ENCODE measurements at regions not wholly inside any gene's neighbourhood (a gene's known extent, or its start where the extent isn't known, plus 50 kb on each side); places are given as distances from the start of the nearest gene placed in this dataset.

DNA sequence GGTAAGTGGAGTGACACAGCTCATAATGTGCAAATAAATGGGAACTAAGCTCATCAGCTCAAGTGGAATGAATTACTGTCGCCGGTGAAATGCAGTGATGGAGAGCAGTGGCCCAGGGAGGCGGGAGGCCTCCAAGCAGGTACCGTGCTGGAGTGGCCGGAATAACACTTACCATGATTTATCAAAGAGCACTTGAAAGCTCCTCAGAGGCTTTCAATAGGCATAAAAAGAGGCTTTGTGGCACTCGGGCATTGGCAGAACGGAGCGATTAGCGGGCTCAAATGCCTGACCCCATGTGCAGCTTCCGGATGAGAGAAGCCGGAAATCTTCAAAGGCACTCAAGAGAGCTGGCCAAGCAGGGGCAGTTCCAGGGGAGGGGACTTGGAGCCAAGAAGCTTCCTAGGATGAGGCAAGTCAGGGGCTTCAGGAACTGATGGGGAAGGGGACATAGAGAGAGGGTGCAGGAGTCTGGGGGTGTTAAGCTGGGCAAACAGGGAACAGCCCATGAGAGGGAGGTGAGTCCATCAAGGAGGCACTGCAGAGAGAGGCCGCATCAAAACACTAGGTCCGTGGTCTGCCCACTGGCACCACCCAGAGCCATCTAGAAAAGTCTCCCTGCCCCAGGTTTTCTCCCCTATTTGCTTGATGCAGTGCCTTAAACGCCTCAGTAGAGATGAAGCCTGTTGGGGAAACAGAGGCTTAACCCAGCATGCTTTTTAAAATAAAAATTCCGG is 144.0 kb upstream of the IRX6 start:
- no peak for DNase-seq

DNA sequence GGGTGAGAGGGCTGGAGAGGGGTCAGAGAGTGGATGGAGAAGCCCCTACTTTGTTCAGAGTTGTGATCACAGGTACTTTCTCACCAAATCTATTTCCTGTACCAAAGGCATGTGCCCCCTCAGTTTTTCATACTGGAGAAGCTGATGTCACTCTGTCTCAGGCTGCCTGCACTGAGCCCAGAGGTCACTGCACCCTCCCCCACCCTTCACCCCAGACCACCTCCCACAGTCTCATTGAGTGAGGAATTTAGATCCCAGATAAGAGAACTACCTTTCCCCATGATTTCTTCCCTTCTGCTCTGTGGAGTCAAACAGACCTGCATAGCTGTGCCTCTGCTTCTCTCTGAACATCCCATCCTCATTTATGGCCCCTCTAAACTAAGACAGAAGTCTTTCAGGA is 140.0 kb upstream of the IRX6 start:
- DNase-seq = no peak

DNA sequence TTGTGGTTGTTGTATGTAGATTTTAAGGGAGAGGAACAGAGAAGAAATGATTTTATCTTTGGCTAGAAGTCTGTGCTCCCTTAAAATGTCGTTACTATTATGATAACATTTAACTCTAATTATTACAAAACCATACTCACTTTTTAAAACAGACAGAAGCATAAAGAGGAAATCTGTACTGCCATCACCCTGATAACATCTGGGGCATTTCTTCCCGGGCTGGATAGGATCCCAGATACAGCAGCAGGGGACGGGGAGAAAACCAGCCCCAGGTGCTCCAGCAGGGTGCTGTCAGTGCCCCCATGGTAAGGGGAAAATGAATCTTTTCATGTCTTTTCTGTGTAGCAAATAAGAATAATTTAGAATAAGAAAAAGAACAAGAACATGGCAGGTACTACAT is 139.4 kb upstream of the IRX6 start:
- DNase-seq = no peak

DNA sequence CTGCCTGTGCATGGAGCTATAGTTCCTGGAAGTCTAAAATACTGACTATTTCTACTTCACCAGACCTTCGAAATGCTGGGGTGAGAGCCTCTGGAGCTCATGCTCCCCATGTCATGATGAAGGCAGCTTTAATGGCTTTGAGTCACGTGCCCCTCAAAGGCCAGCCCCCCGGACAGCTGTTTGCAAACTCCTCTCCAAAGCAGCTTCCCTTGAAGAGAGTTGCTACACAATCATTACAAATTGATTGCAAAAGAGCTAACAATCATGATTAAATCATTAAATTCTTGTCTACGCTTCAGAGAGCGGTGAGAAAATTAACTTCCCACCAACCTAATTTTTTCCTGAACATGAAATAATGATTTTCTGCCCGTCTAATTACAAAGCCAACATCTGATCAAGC is 134.8 kb upstream of the IRX6 start:
- no peak for DNase-seq

DNA sequence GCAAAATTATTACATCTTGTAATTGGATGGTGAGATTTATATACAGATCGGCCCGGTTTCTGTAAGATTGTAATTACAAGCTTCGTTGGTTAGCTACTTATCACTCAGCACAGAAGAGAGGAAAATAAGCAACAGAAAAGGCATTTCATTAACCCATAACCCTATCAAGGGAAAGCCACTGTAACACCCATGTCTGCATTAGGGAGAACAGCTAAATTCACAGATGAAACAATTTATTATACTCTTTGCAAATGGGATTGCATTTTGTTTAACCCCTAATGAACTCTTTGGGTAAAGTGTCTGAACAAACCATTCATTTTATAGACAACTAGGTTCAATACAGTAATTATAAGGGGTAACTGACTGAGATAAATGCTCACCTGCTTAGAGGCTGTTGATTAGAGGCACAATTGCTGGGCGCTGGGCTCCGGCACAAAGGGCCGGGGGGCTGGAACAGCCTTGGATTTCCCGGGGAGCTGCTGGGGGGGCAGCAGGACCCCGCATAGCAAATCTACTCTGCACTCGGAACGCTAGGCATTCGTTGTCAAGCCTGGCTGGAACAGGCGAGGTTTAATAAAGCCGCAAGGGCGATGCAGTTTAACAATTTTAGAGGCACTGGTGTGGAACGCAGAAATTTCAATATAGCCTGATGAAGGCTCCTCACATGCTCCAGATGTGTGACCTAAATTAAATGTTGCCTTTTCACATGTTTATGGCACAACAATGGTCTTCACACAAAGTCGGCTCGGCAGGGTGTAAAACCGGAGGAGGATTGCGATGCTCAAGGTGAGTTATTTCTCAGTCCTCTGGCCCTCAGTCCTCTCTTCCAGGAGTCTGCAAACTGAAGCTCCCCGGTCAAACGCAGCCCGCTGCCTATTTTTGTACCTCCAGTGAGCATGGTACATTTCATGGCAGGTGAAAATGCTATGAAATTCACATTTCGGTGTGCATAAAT is 134.0 kb upstream of the IRX6 start:
- DNase-seq = no peak

DNA sequence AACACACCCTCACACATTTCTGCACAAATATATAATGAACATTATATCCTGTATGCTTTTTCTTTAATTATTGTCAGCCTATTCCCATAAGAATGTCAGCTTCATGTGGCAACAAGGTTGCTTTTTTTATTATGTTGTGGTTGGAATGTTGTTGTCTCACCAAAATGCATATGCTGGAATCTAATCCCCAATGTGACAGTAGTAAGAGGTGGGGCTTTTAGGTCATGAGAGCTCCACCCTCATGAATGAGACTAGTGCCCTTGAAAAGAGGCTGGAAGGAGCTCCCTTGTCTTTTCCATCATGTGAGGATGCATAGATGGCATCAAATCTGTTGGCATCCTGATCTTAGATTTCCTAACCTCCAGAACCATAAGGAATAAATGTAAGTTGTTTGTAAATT is 131.3 kb upstream of the IRX6 start:
- DNase-seq = no peak

DNA sequence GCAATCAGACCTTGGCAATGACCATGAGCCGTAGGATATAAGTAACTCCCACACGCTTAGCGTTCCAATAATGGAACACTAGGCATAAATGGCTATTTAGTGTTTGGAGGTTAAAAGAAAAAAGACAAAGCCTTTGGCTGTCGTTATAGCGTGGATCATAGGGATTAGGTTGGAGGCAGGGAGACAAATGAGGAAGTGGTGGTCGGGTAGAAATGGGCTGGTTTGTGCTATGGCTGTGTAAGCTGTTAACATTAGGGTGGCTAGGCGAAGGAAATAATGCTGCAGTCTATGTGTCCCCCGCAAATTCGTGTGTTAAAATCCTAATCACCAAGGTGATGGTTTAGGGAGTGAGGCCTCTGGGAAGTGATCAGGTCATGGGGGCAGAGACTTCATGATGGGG is 120.4 kb upstream of the IRX6 start:
- no peak for DNase-seq

DNA sequence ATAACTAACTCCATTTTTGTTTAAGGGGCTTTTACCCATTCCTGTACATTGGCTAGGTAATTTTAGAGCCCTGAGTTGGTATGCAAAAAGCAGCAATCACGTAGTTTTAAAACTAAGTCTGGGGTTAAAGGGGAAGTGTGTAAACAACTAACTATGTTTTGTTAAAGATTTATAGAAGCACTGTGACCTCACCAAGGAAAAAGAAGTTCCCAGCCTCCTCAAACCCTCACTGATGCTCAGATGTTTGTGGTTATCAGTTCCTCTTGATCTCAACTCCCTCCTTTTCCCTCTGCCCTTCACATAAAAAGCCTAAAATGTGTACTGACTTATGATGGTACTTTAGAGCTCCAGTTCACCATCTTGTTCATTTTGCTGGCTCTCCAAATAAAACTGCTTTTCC is 119.9 kb upstream of the IRX6 start:
- no peak for DNase-seq

DNA sequence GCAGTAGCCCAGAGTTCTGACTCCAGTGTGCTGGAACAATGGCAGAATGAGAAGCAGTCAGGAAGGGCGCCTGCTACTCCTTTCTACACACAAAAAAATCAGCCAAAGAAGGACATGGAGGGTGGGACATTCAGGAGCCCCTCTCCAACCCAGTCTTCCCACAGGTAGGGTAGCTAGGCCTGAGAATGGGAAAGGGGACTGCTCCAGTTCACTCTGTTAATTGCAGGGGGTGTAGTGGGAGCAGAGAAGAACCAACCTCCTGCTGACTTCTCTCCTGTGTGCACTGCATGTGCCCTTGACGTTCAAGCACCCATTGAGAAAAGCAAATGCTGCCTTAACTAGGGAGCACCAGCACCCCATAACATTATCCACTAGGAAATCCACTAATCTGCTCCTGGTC is 119.1 kb upstream of the IRX6 start:
- no peak for DNase-seq

DNA sequence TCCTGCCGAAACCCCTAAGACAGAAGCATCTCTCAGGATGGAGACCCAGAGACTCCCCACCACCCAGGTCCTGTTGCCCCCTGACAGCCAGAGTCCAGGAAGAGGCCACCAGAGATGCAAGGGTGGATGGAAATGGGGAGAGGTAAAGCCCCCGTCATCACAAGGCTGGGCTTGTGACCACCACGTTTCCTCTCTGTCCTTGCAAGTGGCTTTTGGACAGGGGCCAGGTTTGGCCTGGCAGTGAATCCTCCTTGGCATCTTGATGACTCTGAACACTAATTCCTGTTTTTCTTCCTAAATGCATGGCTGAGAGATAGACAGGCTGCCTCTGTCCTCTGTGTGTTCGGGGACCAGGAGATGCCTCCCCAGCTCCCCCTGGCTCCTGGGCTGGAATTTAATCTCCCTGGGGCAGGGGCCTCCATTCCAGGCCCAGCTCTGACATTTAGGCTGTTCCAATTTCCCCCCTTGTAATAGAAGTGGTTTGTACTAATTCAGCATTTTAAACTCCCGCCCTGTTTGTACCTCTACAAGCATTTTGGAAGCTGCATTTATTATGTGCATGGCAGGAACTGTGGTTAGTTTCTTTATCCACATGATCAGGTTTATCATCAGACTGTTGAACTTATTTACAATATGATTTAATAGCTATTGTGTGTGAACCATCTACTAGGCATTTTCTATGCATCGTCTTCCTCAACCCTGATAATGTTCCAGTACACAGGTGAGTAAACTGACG is 116.1 kb upstream of the IRX6 start:
- no peak for DNase-seq

DNA sequence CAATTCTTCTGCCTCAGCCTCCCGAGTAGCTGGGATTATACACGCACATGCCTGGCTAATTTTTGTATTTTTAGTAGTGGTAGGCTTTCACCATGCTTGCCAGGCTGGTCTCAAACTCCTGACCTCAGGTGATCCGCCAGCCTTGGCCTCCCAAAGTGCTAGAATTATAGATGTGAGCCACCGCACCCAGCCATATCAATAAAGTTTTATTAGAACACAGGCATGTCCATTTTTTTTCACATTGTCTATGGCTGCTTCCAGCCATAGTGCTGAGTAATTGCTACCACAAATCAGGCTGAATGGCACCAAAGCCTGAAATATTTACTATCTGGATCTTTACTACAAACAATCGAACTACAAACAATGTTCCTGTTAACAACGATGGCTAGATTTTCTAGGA is 114.4 kb upstream of the IRX6 start:
- DNase-seq = no peak

DNA sequence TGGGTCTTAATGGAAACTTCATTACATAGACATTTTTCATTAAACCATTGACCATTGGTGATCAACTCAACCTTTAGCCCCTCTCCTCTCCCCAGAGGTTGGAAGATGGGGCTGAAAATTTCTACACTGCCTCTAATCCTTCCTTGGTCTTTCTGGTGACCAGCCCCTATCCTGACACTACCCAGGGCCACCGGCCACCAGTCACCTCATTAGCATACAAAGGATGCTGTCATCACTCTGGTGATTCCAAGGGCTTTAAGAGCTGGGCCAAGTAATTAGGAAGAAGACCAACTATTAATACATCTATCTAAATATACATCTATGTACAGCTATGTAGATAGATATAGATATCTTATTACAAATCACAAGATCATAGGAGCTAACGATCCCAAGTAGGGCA is 111.2 kb upstream of the IRX6 start:
- no peak for DNase-seq

DNA sequence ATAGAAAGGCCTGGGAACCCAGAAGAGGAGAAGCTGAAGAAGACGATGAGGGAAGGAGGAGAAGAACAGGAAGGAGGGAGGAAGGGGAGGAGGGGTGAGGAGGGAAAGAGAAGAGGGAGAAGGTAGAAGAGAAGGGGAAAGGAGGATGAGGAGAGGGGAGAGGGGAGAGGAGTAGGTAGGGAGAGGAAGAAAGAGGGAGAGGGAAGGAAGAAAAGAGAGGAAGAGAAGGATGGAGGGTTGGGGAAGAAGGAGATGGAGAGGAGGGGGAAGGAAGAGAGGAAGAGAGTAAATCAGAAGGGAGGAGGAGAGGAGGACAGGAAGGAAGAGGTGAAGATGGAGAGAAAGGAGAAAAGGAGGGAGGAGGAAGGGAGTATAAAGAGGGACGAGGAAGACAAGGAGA is 109.6 kb upstream of the IRX6 start:
- no peak for DNase-seq

DNA sequence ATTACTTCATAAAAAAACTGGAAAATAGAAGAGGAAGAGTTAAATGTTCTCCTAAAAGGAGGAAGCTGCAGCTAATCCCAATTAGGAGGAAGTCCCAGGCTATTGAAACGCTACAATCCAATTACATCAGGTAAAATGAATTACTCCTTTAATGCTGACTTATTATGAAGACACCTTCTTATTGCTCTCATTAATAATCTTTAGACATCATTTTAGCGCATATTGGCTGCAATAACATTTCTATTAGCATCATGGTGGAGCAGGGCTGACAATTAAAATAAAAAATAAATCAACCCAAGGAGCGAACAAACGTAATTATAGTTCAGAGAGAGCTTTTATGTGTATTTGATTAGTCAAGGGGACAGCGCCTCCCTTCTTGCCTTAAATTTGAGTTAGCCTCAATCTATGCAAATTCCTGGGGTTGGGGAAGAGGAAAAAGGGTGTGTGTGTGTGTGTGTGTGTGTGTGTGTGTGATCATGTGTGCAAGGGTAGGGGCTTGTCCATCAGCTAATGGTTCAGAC is 109.0 kb upstream of the IRX6 start:
- DNase-seq = no peak

DNA sequence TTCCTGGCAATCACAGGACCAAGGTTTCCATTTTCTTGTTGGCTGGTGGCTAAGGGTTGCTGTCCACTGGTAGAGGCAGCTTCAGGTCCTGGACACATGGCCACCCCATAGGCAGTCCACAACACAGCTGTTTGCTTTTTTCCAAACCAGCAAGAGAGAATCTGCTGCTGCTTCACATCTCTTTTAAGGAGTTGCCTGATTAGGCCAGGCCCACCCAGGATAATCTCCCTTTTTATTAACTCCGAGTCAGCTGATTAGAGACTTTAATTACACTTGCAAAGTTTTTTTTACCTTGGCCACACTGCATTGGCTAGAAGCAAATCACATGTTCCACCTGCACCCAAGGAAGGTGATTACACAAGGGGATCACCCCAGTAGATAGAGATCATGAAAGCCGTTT is 106.6 kb upstream of the IRX6 start:
- no peak for DNase-seq

DNA sequence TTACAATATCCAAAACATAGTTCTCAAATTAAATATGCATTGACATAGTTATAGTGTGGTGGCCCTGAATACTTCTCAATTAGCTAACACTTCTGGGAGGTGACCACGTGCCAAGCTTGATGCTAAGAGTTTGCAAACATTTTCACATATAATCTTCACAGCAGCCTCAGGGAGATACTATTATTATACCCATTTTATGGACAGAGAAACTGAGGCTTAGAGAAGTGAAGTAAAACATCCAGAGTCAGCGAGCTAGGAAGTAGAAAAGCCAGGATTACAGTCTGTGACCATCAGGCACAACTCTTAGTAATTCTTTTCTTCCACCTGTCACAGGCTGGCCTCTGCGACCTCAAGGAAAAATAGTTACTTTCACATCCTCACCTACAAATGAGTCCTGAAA is 102.2 kb upstream of the IRX6 start:
- no peak for DNase-seq

DNA sequence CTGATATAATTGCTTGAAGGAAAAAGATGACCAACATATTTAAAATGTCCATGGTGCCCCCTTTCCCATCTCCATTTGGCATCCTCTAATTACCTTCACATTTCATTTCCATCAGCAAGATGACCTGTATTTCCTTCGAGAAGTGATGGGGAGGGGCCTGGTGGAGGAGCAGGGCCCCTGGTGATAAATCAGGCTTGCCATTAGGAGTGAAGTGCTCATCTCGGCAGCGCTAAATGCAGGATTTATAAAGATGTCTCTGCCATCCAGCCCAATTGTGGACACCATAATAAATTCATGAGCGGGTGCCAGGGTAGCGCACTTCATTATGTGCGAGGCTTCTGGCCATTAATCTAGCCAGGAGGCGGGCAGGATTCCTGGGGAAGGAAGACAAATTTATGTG is 101.5 kb upstream of the IRX6 start:
- DNase-seq = no peak

DNA sequence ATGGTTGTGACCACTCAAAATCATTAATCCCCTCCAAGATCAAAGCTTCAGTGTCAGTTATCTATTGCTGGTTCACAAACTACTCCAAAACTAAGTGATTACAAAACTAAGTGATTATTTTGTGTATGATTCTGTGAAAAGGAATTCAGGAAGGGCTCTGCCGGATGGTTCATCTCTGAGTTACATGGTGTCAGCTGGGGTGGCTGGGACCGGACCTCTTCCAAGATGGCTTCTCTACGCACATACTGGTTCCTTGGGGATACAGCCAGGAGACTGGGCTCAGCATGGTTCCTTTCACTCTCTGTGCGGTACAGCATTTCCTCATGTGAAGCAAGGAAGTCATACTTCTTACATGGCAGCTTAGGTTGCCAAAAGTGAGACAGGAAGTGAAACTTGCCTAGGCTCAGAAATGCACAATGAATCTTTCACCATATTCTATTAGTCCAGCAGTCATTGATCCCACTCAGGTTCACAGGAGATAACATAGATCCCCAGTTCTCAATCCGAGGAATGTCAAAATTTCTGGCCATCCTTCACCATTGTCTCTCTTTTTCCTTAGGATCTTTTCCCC is 97.9 kb upstream of the IRX6 start:
- no peak for DNase-seq

DNA sequence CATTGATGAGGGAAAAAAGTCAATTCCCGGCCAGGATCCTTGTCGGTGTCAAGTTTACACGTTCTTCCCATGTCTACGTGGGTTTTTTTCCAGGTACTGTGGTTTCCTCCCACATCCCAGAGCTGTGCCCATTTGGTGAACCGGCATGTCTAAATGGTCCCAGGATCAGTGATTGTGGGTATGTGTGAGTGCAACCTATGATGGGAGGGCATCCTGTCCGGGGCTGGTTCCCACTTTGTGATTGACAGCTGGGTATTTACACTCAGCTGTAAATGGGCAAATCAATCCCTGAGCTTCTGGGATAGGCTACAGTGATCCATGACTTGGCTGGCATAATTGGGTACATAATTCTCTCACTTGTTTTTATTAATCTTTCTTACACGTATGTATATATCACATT is 91.2 kb upstream of the IRX6 start:
- no peak for DNase-seq

DNA sequence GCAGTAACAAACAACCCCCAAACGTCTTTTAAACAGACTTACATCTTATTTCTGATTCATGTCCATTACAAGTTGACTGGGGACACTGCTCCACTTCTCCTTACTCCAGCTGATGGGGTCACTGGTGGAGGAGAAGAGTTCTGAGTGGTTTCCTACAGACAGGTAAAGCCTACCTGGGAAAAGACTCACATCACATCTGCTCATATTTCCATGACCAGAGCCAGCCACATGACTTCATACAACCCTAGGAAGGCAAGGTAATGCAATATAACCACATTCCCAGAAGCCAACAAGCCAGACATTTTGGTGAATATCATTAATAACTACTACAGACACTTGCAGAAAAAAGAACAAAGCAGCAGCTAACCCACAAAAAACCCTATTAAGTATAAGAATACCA is 90.5 kb upstream of the IRX6 start:
- no peak for DNase-seq

DNA sequence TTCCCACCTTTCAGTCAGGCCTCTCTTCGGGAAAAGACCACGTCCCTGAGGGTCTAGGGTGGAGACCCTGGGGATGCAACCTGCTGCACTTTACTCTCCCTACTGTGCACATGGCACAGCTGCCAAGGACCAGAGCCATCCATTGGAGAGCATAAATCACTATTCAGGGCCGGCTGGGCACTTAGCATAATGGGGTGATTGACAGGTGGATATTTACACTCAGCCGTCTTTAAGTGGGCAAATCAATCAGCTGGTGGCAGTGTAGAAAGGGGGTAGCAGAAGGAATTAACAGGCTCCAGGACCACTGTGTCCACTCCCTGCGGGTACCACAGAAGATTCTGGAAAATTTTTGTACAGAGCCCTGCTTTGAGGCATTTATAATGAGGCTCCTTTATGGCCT is 87.3 kb upstream of the IRX6 start:
- DNase-seq = no peak

DNA sequence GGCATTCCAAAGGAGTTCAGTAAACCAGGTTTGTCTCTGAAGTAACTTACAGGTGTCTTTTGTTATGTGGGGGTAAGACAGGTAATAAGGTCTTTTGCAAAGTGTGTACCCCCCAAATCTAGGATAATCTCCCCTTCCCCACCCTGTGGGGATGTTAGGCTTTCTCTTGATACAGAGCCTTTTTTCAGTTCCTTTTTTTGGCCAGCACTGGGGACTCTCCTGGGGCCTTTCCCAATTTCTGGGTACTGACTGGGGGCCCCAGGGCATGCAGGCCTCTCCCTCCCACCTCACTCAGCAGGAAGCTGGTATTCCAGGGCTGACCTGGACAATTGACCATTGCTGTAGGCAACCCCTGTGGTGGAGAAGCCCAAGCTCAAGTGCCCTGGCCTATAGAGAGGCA is 84.3 kb upstream of the IRX6 start:
- no peak for DNase-seq

DNA sequence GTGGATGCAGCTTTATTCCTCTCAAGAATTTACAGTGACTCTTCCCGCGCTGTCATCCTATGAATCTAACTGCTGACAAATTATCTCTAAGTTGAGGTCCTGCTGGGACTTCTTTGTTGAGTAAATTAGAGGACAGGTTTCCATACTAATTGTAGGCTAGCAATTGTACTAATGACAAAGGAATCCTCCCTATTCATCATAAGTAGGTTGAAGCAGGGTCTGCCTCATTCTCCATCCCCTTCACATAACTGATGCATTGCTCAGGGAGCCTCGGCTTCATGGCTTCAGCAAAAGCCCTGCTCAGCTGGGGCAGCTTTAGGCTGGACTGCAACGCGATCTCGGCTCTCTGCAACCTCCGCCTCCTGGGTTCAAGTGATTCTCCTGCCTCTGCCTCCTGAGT is 83.1 kb upstream of the IRX6 start:
- no peak for DNase-seq
